ENCODE measurements at regions not wholly inside any gene's neighbourhood (a gene's known extent, or its start where the extent isn't known, plus 50 kb on each side); places are given as distances from the start of the nearest gene placed in this dataset.

- H3K36me3 ChIP-seq (ENCODE audit: control insufficient read depth, insufficient read depth, low read length): no peaks in the 10 kb centered on the region
- H3K27me3 ChIP-seq (ENCODE audit: control insufficient read depth, insufficient read depth, low read length): peaks cover 8% of the 10 kb centered on the region
Measured at GRCh38 chr3:72248869-72249268, 463.9 kb upstream of the PROK2 start.

GRCh38 chr3:72248389-72248761 lies 463.4 kb upstream of the PROK2 start:
- Histone ChIP-seq H3K4me3 (ENCODE audit: low read depth, low read length) (no peak overlapping the region), H3K27me3 (ENCODE audit: control insufficient read depth, insufficient read depth, low read length) (peaks cover 8% of the 10 kb centered on the region), H3K36me3 (ENCODE audit: control insufficient read depth, insufficient read depth, low read length) (no peaks in the 10 kb centered on the region)
- no peak for DNase-seq (ENCODE audit: low read depth)
- no peak for TF ChIP-seq CTCF (IDR thresholded peaks at IDR 0.05; ENCODE audit: insufficient read depth, low read length, poor library complexity, severe bottlenecking)

More at GRCh38 chr3:72248869-72249268, 463.9 kb upstream of the PROK2 start:
- no peak overlapping the region for H3K4me3 ChIP-seq (ENCODE audit: low read depth, low read length)
- no peak for TF ChIP-seq CTCF (IDR thresholded peaks at IDR 0.05; ENCODE audit: insufficient read depth, low read length, poor library complexity, severe bottlenecking)
- no peak for DNase-seq (ENCODE audit: low read depth)

- TF ChIP-seq CTCF (IDR thresholded peaks at IDR 0.05; ENCODE audit: insufficient read depth, low read length, poor library complexity, severe bottlenecking): no peak
- Histone ChIP-seq H3K36me3 (ENCODE audit: control insufficient read depth, insufficient read depth, low read length) (no peaks in the 10 kb centered on the region), H3K27me3 (ENCODE audit: control insufficient read depth, insufficient read depth, low read length) (peaks cover 6% of the 10 kb centered on the region), H3K4me3 (ENCODE audit: low read depth, low read length) (no peak overlapping the region)
- DNase-seq (ENCODE audit: low read depth): no peak
Measured at GRCh38 chr3:72247645-72248388, 462.9 kb upstream of the PROK2 start.

GRCh38 chr3:72247126-72247525 lies 462.2 kb upstream of the PROK2 start:
- TF ChIP-seq CTCF (IDR thresholded peaks at IDR 0.05; ENCODE audit: insufficient read depth, low read length, poor library complexity, severe bottlenecking): no peak
- peaks cover 6% of the 10 kb centered on the region for H3K27me3 ChIP-seq (ENCODE audit: control insufficient read depth, insufficient read depth, low read length)
- DNase-seq (ENCODE audit: low read depth): no peak
- no peaks in the 10 kb centered on the region for H3K36me3 ChIP-seq (ENCODE audit: control insufficient read depth, insufficient read depth, low read length)
- H3K4me3 ChIP-seq (ENCODE audit: low read depth, low read length): no peak overlapping the region

GRCh38 chr3:72246685-72247084 lies 461.7 kb upstream of the PROK2 start:
- Histone ChIP-seq H3K4me3 (ENCODE audit: low read depth, low read length) (no peak overlapping the region), H3K36me3 (ENCODE audit: control insufficient read depth, insufficient read depth, low read length) (no peaks in the 10 kb centered on the region), H3K27me3 (ENCODE audit: control insufficient read depth, insufficient read depth, low read length) (peaks cover 6% of the 10 kb centered on the region)
- no peak for DNase-seq (ENCODE audit: low read depth)
- no peak for TF ChIP-seq CTCF (IDR thresholded peaks at IDR 0.05; ENCODE audit: insufficient read depth, low read length, poor library complexity, severe bottlenecking)

All from kidney epithelial cell (primary cell).